ENCODE measurements at regions not wholly inside any gene's neighbourhood (a gene's known extent, or its start where the extent isn't known, plus 50 kb on each side); places are given as distances from the start of the nearest gene placed in this dataset.

- DNase-seq (ENCODE audit: low read depth in 2 of 2): no peak
These were observed 51.9 kb upstream of the USP47 start for GRCh38 chr11:11789735-11790369.

GRCh38 chr11:11788063-11788710 is 53.6 kb upstream of the USP47 start:
- DNase-seq (ENCODE audit: low read depth in 2 of 2): no peak

GRCh38 chr11:11787305-11788062 is 54.3 kb upstream of the USP47 start:
- DNase-seq (ENCODE audit: low read depth in 2 of 2): peak; percentile 33 to 55

GRCh38 chr11:11786771-11787170 is 55.0 kb upstream of the USP47 start:
- DNase-seq (ENCODE audit: low read depth in 2 of 2): no peak

- DNase-seq (ENCODE audit: low read depth in 2 of 2): no peak
These were observed 55.5 kb upstream of the USP47 start for GRCh38 chr11:11786234-11786633.

- no peak for DNase-seq (ENCODE audit: low read depth in 2 of 2)
These were observed 59.2 kb upstream of the USP47 start for GRCh38 chr11:11782532-11783110.

GRCh38 chr11:11780858-11781257 is 60.9 kb upstream of the USP47 start:
- no peak for DNase-seq (ENCODE audit: low read depth in 2 of 2)

GRCh38 chr11:11779975-11780374 is 61.8 kb upstream of the USP47 start:
- no peak for DNase-seq (ENCODE audit: low read depth in 2 of 2)

- DNase-seq (ENCODE audit: low read depth in 2 of 2): no peak
These were observed 63.9 kb upstream of the USP47 start for GRCh38 chr11:11777897-11778296.

GRCh38 chr11:11776714-11777113 is 65.1 kb upstream of the USP47 start:
- DNase-seq (ENCODE audit: low read depth in 2 of 2): no peak

GRCh38 chr11:11774928-11775327 is 66.8 kb upstream of the USP47 start:
- no peak for DNase-seq (ENCODE audit: low read depth in 2 of 2)

GRCh38 chr11:11772865-11773515 is 68.8 kb upstream of the USP47 start:
- DNase-seq (ENCODE audit: low read depth in 2 of 2): no peak

GRCh38 chr11:11770921-11771486 is 70.8 kb upstream of the USP47 start:
- no peak for DNase-seq (ENCODE audit: low read depth in 2 of 2)

- DNase-seq (ENCODE audit: low read depth in 2 of 2): no peak
These were observed 71.5 kb upstream of the USP47 start for GRCh38 chr11:11770296-11770695.

GRCh38 chr11:11769782-11770181 is 72.0 kb upstream of the USP47 start:
- DNase-seq (ENCODE audit: low read depth in 2 of 2): no peak

- no peak for DNase-seq (ENCODE audit: low read depth in 2 of 2)
These were observed 72.4 kb upstream of the USP47 start for GRCh38 chr11:11769362-11769761.

- DNase-seq (ENCODE audit: low read depth in 2 of 2): no peak
These were observed 77.4 kb upstream of the USP47 start for GRCh38 chr11:11764423-11764803.

- no peak for DNase-seq (ENCODE audit: low read depth in 2 of 2)
These were observed 77.9 kb upstream of the USP47 start for GRCh38 chr11:11763796-11764422.

GRCh38 chr11:11760838-11761237 is 80.9 kb upstream of the USP47 start:
- no peak for DNase-seq (ENCODE audit: low read depth in 2 of 2)

GRCh38 chr11:11758603-11759196 is 83.1 kb upstream of the USP47 start:
- DNase-seq (ENCODE audit: low read depth in 2 of 2): no peak

GRCh38 chr11:11757909-11758308 is 83.9 kb upstream of the USP47 start:
- no peak for DNase-seq (ENCODE audit: low read depth in 2 of 2)
